SK-N-SH treated with all-trans-retinoic acid at 6 μM for 48 hours (cell line): ENCODE measurements at regions not wholly inside any gene's neighbourhood (a gene's known extent, or its start where the extent isn't known, plus 50 kb on each side); places are given as distances from the start of the nearest gene placed in this dataset.

Experiments used
- ATAC-seq: fragments of 200-7000 bp; cut with Tn5 transposase; 3 replicates; pipeline ENCODE4 v1.9.1; 2020; ENCODE audit warnings: mild to moderate bottlenecking, moderate library complexity
- ARNTL ChIP-seq: fragments of 450-650 bp; formaldehyde crosslinking; IDR thresholded peaks from 2 replicates; pipeline ENCODE4 v1.5.0; 2020; ENCODE audit warnings: low read depth, mild to moderate bottlenecking, moderate library complexity, borderline replicate concordance
- BACH2 ChIP-seq: fragments of 250-450 bp; sonication (Bioruptor Pico); IDR thresholded peaks from 2 replicates; pipeline ENCODE4 v1.9.0; 2021; ENCODE audit warnings: mild to moderate bottlenecking, borderline replicate concordance
- CREB5 ChIP-seq: fragments of 250-450 bp; sonication (Bioruptor Pico); IDR thresholded peaks from 2 replicates; pipeline ENCODE4 v1.5.1; 2020; ENCODE audit warnings: low read depth, mild to moderate bottlenecking, moderate library complexity
- CSDC2 ChIP-seq: fragments of 250-450 bp; sonication (Bioruptor Pico); IDR thresholded peaks from 2 replicates; pipeline ENCODE4 v1.5.0; 2020; ENCODE audit warnings: mild to moderate bottlenecking, moderate library complexity
- CSRNP3 ChIP-seq: fragments of 250-450 bp; sonication (Bioruptor Pico); IDR thresholded peaks from 2 replicates; pipeline ENCODE4 v1.5.1; 2021; ENCODE audit warnings: mild to moderate bottlenecking, moderate library complexity
- ESRRG ChIP-seq: fragments of 250-450 bp; sonication (Bioruptor Pico); IDR thresholded peaks from 2 replicates; pipeline ENCODE4 v1.6.1; 2021; ENCODE audit warnings: mild to moderate bottlenecking
- GLIS3 ChIP-seq: fragments of 250-450 bp; sonication (Bioruptor Pico); IDR thresholded peaks from 2 replicates; pipeline ENCODE4 v1.5.0; 2020; ENCODE audit warnings: mild to moderate bottlenecking, moderate library complexity
- ISL1 ChIP-seq: fragments of 250-450 bp; sonication (Bioruptor Pico); IDR thresholded peaks from 2 replicates; pipeline ENCODE4 v2.1.2; 2022; ENCODE audit warnings: mild to moderate bottlenecking, moderate library complexity
- OSR1 ChIP-seq: fragments of 250-450 bp; sonication (Bioruptor Pico); IDR thresholded peaks from 2 replicates; pipeline ENCODE4 v1.8.0; 2022; ENCODE audit warnings: moderate library complexity, mild to moderate bottlenecking, inconsistent platforms
- PATZ1 ChIP-seq: fragments of 250-450 bp; sonication (Bioruptor Pico); IDR thresholded peaks from 2 replicates; pipeline ENCODE4 v1.8.0; 2020; ENCODE audit warnings: mild to moderate bottlenecking, moderate library complexity, borderline replicate concordance
- POU6F1 ChIP-seq: fragments of 250-450 bp; sonication (Bioruptor Pico); IDR thresholded peaks from 2 replicates; pipeline ENCODE4 v1.8.0; 2021; ENCODE audit warnings: low read depth, mild to moderate bottlenecking, moderate library complexity, borderline replicate concordance
- PPARA ChIP-seq: fragments of 250-450 bp; sonication (Bioruptor Pico); IDR thresholded peaks from 2 replicates; pipeline ENCODE4 v1.5.0; 2020; ENCODE audit warnings: mild to moderate bottlenecking, borderline replicate concordance
- RARB ChIP-seq: fragments of 250-450 bp; sonication (Bioruptor Pico); IDR thresholded peaks from 2 replicates; pipeline ENCODE4 v1.8.0; 2021; ENCODE audit warnings: mild to moderate bottlenecking, moderate library complexity
- SNAI2 ChIP-seq: fragments of 250-450 bp; sonication (Bioruptor Pico); IDR thresholded peaks from 2 replicates; pipeline ENCODE4 v1.5.0; 2020; ENCODE audit warnings: mild to moderate bottlenecking, moderate library complexity
- TCF4 ChIP-seq: fragments of 250-450 bp; sonication (Bioruptor Pico); IDR thresholded peaks from 2 replicates; pipeline ENCODE4 v1.8.0; 2021; ENCODE audit warnings: mild to moderate bottlenecking, moderate library complexity, borderline replicate concordance
- TOX ChIP-seq: fragments of 250-450 bp; sonication (Bioruptor Pico); IDR thresholded peaks from 2 replicates; pipeline ENCODE4 v1.8.0; 2021; ENCODE audit warnings: mild to moderate bottlenecking, moderate library complexity, borderline replicate concordance
- TSHZ2 ChIP-seq: fragments of 250-450 bp; sonication (Bioruptor Pico); IDR thresholded peaks from 2 replicates; pipeline ENCODE4 v1.5.0; 2020; ENCODE audit warnings: mild to moderate bottlenecking, moderate library complexity
- ZC3H10 ChIP-seq: fragments of 250-450 bp; sonication (Bioruptor Pico); IDR thresholded peaks from 2 replicates; pipeline ENCODE4 v1.5.1; 2021; ENCODE audit warnings: mild to moderate bottlenecking, moderate library complexity
- ZFP3 ChIP-seq: fragments of 250-450 bp; sonication (Bioruptor Pico); IDR thresholded peaks from 2 replicates; pipeline ENCODE4 v1.5.0; 2020; ENCODE audit warnings: mild to moderate bottlenecking, moderate library complexity
- ZFP30 ChIP-seq: fragments of 450-650 bp; formaldehyde crosslinking; IDR thresholded peaks from 2 replicates; pipeline ENCODE4 v1.5.0; 2022; ENCODE audit warnings: mild to moderate bottlenecking, moderate library complexity
- ZNF565 ChIP-seq: fragments of 450-650 bp; formaldehyde crosslinking; conservative IDR thresholded peaks from 2 replicates; pipeline ENCODE4 v1.5.0; 2020; ENCODE audit warnings: low read depth, mild to moderate bottlenecking, moderate library complexity
- ZNF70 ChIP-seq: fragments of 450-650 bp; formaldehyde crosslinking; IDR thresholded peaks from 2 replicates; pipeline ENCODE4 v1.5.0; 2020; ENCODE audit warnings: mild to moderate bottlenecking, moderate library complexity
- ZNF8 ChIP-seq: fragments of 450-650 bp; formaldehyde crosslinking; IDR thresholded peaks from 2 replicates; pipeline ENCODE4 v1.5.0; 2020; ENCODE audit warnings: mild to moderate bottlenecking, moderate library complexity

GRCh38 chrX:99033226-99033901, 1376.7 kb downstream of the PCDH19 start:
- ATAC-seq: no peak
- TF ChIP-seq GLIS3 (CRISPR knock-in tag) (no peak), ZNF565 (CRISPR knock-in tag) (no peak), CREB5 (CRISPR knock-in tag) (no peak), ESRRG (CRISPR knock-in tag) (no peak), TSHZ2 (no peak), ZFP3 (CRISPR knock-in tag) (no peak), BACH2 (no peak), ISL1 (CRISPR knock-in tag) (no peak), ZC3H10 (CRISPR knock-in tag) (no peak), ZNF8 (CRISPR knock-in tag) (no peak), SNAI2 (CRISPR knock-in tag) (no peak), ZNF70 (CRISPR knock-in tag) (no peak), PATZ1 (no peak), OSR1 (CRISPR knock-in tag) (no peak), RARB (CRISPR knock-in tag) (no peak), CSDC2 (CRISPR knock-in tag) (no peak), PPARA (CRISPR knock-in tag) (no peak), ARNTL (CRISPR knock-in tag) (no peak), CSRNP3 (CRISPR knock-in tag) (no peak), TCF4 (CRISPR knock-in tag) (no peak)

- TF ChIP-seq GLIS3 (CRISPR knock-in tag) (no peak), ZC3H10 (CRISPR knock-in tag) (no peak), SNAI2 (CRISPR knock-in tag) (no peak), PATZ1 (no peak), TOX (CRISPR knock-in tag) (no peak), RARB (CRISPR knock-in tag) (no peak), CREB5 (CRISPR knock-in tag) (no peak), ZNF565 (CRISPR knock-in tag) (no peak), ESRRG (CRISPR knock-in tag) (no peak), CSDC2 (CRISPR knock-in tag) (no peak), CSRNP3 (CRISPR knock-in tag) (no peak), BACH2 (no peak), ZNF70 (CRISPR knock-in tag) (no peak), PPARA (CRISPR knock-in tag) (no peak), ZFP3 (CRISPR knock-in tag) (no peak), ZNF8 (CRISPR knock-in tag) (no peak), POU6F1 (CRISPR knock-in tag) (no peak), ZFP30 (CRISPR knock-in tag) (no peak), ISL1 (CRISPR knock-in tag) (no peak)
- no peak for ATAC-seq
Observed at GRCh38 chrX:99010957-99011356, 1399.1 kb downstream of the PCDH19 start.
